H1 (cell line): ENCODE measurements at regions not wholly inside any gene's neighbourhood (a gene's known extent, or its start where the extent isn't known, plus 50 kb on each side); places are given as distances from the start of the nearest gene placed in this dataset.

Experiments
- CTCF ChIA-PET: fragments of 300-600 bp; sonication (Branson Sonifier 250); formaldehyde crosslinking; loops from one replicate; lab custom pipeline; 2021; ENCODE audit not compliant: partially characterized antibody; lab: Charles Lee
- POLR2A ChIA-PET: fragments of 300-600 bp; sonication (Branson Sonifier 250); formaldehyde crosslinking; loops from one replicate; lab custom pipeline; 2021; ENCODE audit warnings: inconsistent platforms; ENCODE audit not compliant: partially characterized antibody; lab: Charles Lee
- DNase-seq, 2 experiments: peaks; one replicate each; pipeline versions ENCODE4 v3.0.0 to v3.0.0-alpha.2; 2010 to 2022; ENCODE audit warnings: low spot score in 2 of 2, low read depth in 1 of 2, mixed read lengths in 1 of 2
- FAIRE-seq: peaks from 2 replicates; lab custom pipeline; 2011; peaks lifted over from hg19 to GRCh38; lab: Jason Lieb, UNC
- H2AFZ ChIP-seq: 2 replicates; pipeline ENCODE4 v1.8.1; 2012; ENCODE audit warnings: low read length, inconsistent platforms
- H2AK5ac ChIP-seq: 2 replicates; pipeline ENCODE4 v1.6.1; 2013; ENCODE audit warnings: low read depth, low read length
- H2BK120ac ChIP-seq: replicated peaks from 2 replicates; pipeline ENCODE3; 2013; ENCODE audit warnings: low read depth, low read length, inconsistent platforms
- H2BK12ac ChIP-seq: 2 replicates; pipeline ENCODE4 v1.6.1; 2013; ENCODE audit warnings: low read depth, low read length
- H2BK15ac ChIP-seq: 2 replicates; pipeline ENCODE4 v1.6.1; 2013; ENCODE audit warnings: low read length
- H2BK20ac ChIP-seq: 2 replicates; pipeline ENCODE4 v1.6.1; 2013; ENCODE audit warnings: low read length
- H2BK5ac ChIP-seq: 2 replicates; pipeline ENCODE4 v1.6.1; 2013; ENCODE audit warnings: low read depth, low read length
- H3K14ac ChIP-seq: 2 replicates; pipeline ENCODE4 v1.6.1; 2013; ENCODE audit warnings: inconsistent platforms; ENCODE audit not compliant: insufficient read length
- H3K18ac ChIP-seq: 2 replicates; pipeline ENCODE4 v1.6.1; 2013; ENCODE audit warnings: low read length; ENCODE audit errors: extremely low read depth
- H3K23ac ChIP-seq: 2 replicates; pipeline ENCODE4 v1.6.1; 2013; ENCODE audit warnings: inconsistent platforms; ENCODE audit not compliant: insufficient read length
- H3K23me2 ChIP-seq: 2 replicates; pipeline ENCODE4 v1.6.1; 2013; ENCODE audit warnings: low read depth, low read length
- H3K27ac ChIP-seq: 2 replicates; pipeline ENCODE4 v1.6.1; 2011; ENCODE audit warnings: low read depth, low read length, inconsistent platforms
- H3K27me3 ChIP-seq, 4 experiments: replicated peaks in 1 of 4; 1 replicate in 1 of 4; 2 replicates in 3 of 4; pipeline versions ENCODE4 v1.6.1 to v1.8.1; 2011 to 2013; ENCODE audit warnings: low read length in 3 of 4, mild to moderate bottlenecking in 3 of 4, inconsistent platforms in 2 of 4, mixed read lengths in 2 of 4, moderate library complexity in 1 of 4; ENCODE audit not compliant: control insufficient read depth in 3 of 4, insufficient read depth in 3 of 4; ENCODE audit errors: extremely low read depth in 1 of 4
- H3K36me3 ChIP-seq, 4 experiments: 2 replicates each; pipeline versions ENCODE4 v1.6.1 to v1.8.1; 2011 to 2013; ENCODE audit warnings: mild to moderate bottlenecking in 4 of 4, low read length in 3 of 4, moderate library complexity in 2 of 4, control low read depth in 1 of 4, inconsistent platforms in 1 of 4; ENCODE audit not compliant: insufficient read depth in 4 of 4, control insufficient read depth in 2 of 4
- H3K4ac ChIP-seq: replicated peaks from 2 replicates; pipeline ENCODE3; 2013; ENCODE audit warnings: low read length, low read depth, mixed read lengths, inconsistent platforms; ENCODE audit not compliant: insufficient read length
- H3K4me1 ChIP-seq, 4 experiments: replicated peaks in 1 of 4; 1 replicate in 1 of 4; 2 replicates in 3 of 4; pipeline versions ENCODE4 v1.6.1 to v1.8.1; 2011 to 2013; ENCODE audit warnings: low read length in 3 of 4, inconsistent platforms in 2 of 4, mixed read lengths in 1 of 4; ENCODE audit not compliant: insufficient read depth in 4 of 4, control insufficient read depth in 3 of 4
- H3K4me2 ChIP-seq, 2 experiments: 2 replicates each; pipeline versions ENCODE4 v1.6.1 to v1.8.1; 2011 to 2013; ENCODE audit warnings: low read depth in 2 of 2, low read length in 2 of 2, control low read depth in 1 of 2, inconsistent platforms in 1 of 2, mild to moderate bottlenecking in 1 of 2; ENCODE audit not compliant: insufficient read depth in 1 of 2
- H3K4me3 ChIP-seq, 4 experiments: fragments of 200-600, 300-600 bp in 1 of 4; sonication (generic), shearing (Covaris generic), sonication (Bioruptor Twin) in 1 of 4; 2 replicates each; pipeline versions ENCODE4 v1.5.1 to v1.8.1; 2011 to 2016; ENCODE audit warnings: low read length in 4 of 4, low read depth in 3 of 4, control low read depth in 2 of 4, inconsistent platforms in 2 of 4, mild to moderate bottlenecking in 2 of 4, mixed read lengths in 1 of 4, moderate library complexity in 1 of 4; ENCODE audit not compliant: insufficient read depth in 2 of 4; ENCODE audit errors: extremely low read depth in 1 of 4
- H3K56ac ChIP-seq: replicated peaks from 2 replicates; pipeline ENCODE3; 2013; ENCODE audit warnings: low read depth, mild to moderate bottlenecking, mixed read lengths, low read length, inconsistent platforms; ENCODE audit not compliant: insufficient read length
- H3K79me1 ChIP-seq: 2 replicates; pipeline ENCODE4 v1.6.1; 2013; ENCODE audit warnings: low read depth, low read length, control low read depth
- H3K79me2 ChIP-seq, 2 experiments: 2 replicates each; pipeline versions ENCODE4 v1.6.1 to v1.8.1; 2012 to 2013; ENCODE audit warnings: low read length in 2 of 2, mild to moderate bottlenecking in 2 of 2, inconsistent platforms in 1 of 2; ENCODE audit not compliant: insufficient read depth in 2 of 2, control insufficient read depth in 1 of 2
- H3K9ac ChIP-seq, 4 experiments: replicated peaks in 1 of 4; 1 replicate in 1 of 4; 2 replicates in 3 of 4; pipeline versions ENCODE4 v1.6.1 to v1.8.1; 2011 to 2013; ENCODE audit warnings: low read depth in 3 of 4, low read length in 3 of 4, control low read depth in 2 of 4, mild to moderate bottlenecking in 2 of 4, moderate library complexity in 2 of 4, inconsistent platforms in 1 of 4; ENCODE audit errors: extremely low read depth in 1 of 4
- H3K9me3 ChIP-seq, 2 experiments: 2 replicates each; pipeline versions ENCODE4 v1.6.1 to v1.8.1; 2012 to 2013; ENCODE audit warnings: mild to moderate bottlenecking in 2 of 2, moderate library complexity in 2 of 2, control low read depth in 1 of 2, inconsistent platforms in 1 of 2, low read depth in 1 of 2, low read length in 1 of 2, mixed read lengths in 1 of 2; ENCODE audit not compliant: insufficient read depth in 2 of 2
- H4K20me1 ChIP-seq, 2 experiments: replicated peaks in 1 of 2; 2 replicates each; pipeline versions ENCODE3 to v1.8.1; 2011 to 2013; ENCODE audit warnings: inconsistent platforms in 2 of 2, low read length in 2 of 2, mild to moderate bottlenecking in 1 of 2; ENCODE audit not compliant: insufficient read depth in 2 of 2, control insufficient read depth in 1 of 2
- H4K5ac ChIP-seq: 2 replicates; pipeline ENCODE4 v1.6.1; 2013; ENCODE audit warnings: low read length, low read depth, mixed read lengths, inconsistent platforms; ENCODE audit not compliant: insufficient read length
- H4K8ac ChIP-seq: 2 replicates; pipeline ENCODE4 v1.8.0; 2013; ENCODE audit warnings: mild to moderate bottlenecking, moderate library complexity, low read length, inconsistent platforms; ENCODE audit not compliant: insufficient read depth; ENCODE audit errors: extremely low read depth
- H4K91ac ChIP-seq: replicated peaks from 2 replicates; pipeline ENCODE3; 2013; ENCODE audit warnings: low read length, mixed read lengths, inconsistent platforms; ENCODE audit not compliant: insufficient read length
- BRCA1 ChIP-seq: IDR thresholded peaks from 2 replicates; pipeline ENCODE4 v1.6.1; 2012; ENCODE audit warnings: low read depth, low read length, improper control_type of control experiment
- CBX8 ChIP-seq: fragments of 300-800, 300-1000 bp; sonication (generic); IDR thresholded peaks from 2 replicates; pipeline ENCODE4 v1.7.1; 2016; ENCODE audit warnings: low read depth, low read length, borderline replicate concordance
- CHD1 ChIP-seq: IDR thresholded peaks from 2 replicates; pipeline ENCODE4 v1.6.1; 2012; ENCODE audit warnings: low read depth, low read length, improper control_type of control experiment
- EGR1 ChIP-seq: IDR thresholded peaks from 2 replicates; pipeline ENCODE4 v1.6.1; 2011; ENCODE audit warnings: low read depth, low read length, borderline replicate concordance
- GABPA ChIP-seq: IDR thresholded peaks from 2 replicates; pipeline ENCODE4 v1.6.1; 2011; ENCODE audit warnings: mild to moderate bottlenecking, low read length, moderate library complexity, borderline replicate concordance; ENCODE audit not compliant: insufficient read depth
- POU5F1 ChIP-seq: IDR thresholded peaks from 2 replicates; pipeline ENCODE4 v1.6.1; 2011; ENCODE audit warnings: low read depth, mild to moderate bottlenecking, low read length, moderate library complexity
- SIN3A ChIP-seq, 2 experiments: IDR thresholded peaks in 1 of 2; conservative IDR thresholded peaks in 1 of 2; 2 replicates each; pipeline ENCODE4 v1.6.1; 2011 to 2012; ENCODE audit warnings: low read length in 2 of 2, improper control_type of control experiment in 1 of 2, low read depth in 1 of 2, mild to moderate bottlenecking in 1 of 2
- SP1 ChIP-seq: IDR thresholded peaks from 2 replicates; pipeline ENCODE4 v1.6.1; 2011; ENCODE audit warnings: low read depth, low read length
- WGBS, 2 experiments: shearing (Covaris generic) in 1 of 2; methylation state at CpG; one replicate each; pipeline versions ENCODE4 v1.1.6 to v1.1.7; 2013 to 2015; ENCODE audit warnings: low lambda C conversion rate in 2 of 2, mixed read lengths in 2 of 2, inconsistent platforms in 1 of 2, low coverage in 1 of 2, missing lambda C conversion rate in 1 of 2; ENCODE audit not compliant: insufficient replicate concordance in 2 of 2, insufficient coverage in 1 of 2, insufficient read length in 1 of 2; ENCODE audit errors: extremely low coverage in 1 of 2, missing lambda C conversion rate in 1 of 2; 5-methylcytosine and 5-hydroxymethylcytosine counted together
- TF ChIP-seq, protein P1 (sequence below): IDR thresholded peaks from 2 replicates; pipeline ENCODE4 v1.6.1; 2011; ENCODE audit warnings: low read depth, mild to moderate bottlenecking, low read length; ENCODE audit not compliant: insufficient read depth
- TF ChIP-seq, protein P2 (sequence below), 3 experiments: IDR thresholded peaks; 1 replicate in 2 of 3; 2 replicates in 1 of 3; pipeline versions ENCODE4 v1.5.1 to v1.6.1; 2011; ENCODE audit warnings: low read length in 3 of 3, mild to moderate bottlenecking in 3 of 3, inconsistent platforms in 2 of 3, low read depth in 1 of 3, moderate library complexity in 1 of 3; ENCODE audit not compliant: insufficient read depth in 1 of 3; ENCODE audit errors: control extremely low read depth in 1 of 3
- TF ChIP-seq, protein P3 (sequence below): IDR thresholded peaks from 2 replicates; pipeline ENCODE4 v1.6.1; 2012; ENCODE audit warnings: inconsistent platforms

DNA sequence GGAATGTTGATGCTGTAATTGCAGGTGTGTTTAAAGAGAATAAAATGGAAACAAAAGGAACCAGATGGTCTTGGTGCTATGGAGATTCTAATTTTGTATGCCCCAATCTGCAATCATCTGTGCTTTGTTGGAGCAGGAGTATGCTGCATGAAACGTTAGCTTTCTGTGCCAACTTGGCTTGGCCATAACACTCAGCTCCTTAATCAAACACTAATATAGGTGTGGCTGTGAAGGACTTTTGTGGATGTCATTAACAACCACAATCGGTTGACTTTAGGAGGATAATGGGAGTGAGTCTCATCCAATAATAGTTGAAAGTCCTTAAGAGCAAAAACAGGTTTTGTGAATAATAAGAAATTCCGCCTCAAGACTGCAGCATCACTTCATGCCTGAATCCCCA is 399.2 kb downstream of the NLGN4X start:
- Histone ChIP-seq H3K4ac (no peak overlapping the region), H3K4me2 (no peak overlapping the region), H3K23me2 (no peaks in the 10 kb centered on the region), H3K4me3 (no peak overlapping the region), H3K4me1 (no peaks in the 10 kb centered on the region), H2BK120ac (no peak overlapping the region), H3K79me1 (no peaks in the 10 kb centered on the region), H2BK5ac (no peak overlapping the region), H3K14ac (no peak overlapping the region), H2BK20ac (no peak overlapping the region), H3K9me3 (no peaks in the 10 kb centered on the region), H3K56ac (no peak overlapping the region), H4K91ac (no peak overlapping the region), H3K27me3 (no peaks in the 10 kb centered on the region), H4K5ac (no peak overlapping the region), H4K20me1 (no peaks in the 10 kb centered on the region), H3K27ac (no peak overlapping the region), H3K9ac (no peak overlapping the region), H2BK15ac (no peak overlapping the region), H3K23ac (no peak overlapping the region), H2AK5ac (no peak overlapping the region), H2AFZ (no peak overlapping the region), H3K79me2 (no peaks in the 10 kb centered on the region), H3K18ac (no peak overlapping the region), H2BK12ac (no peak overlapping the region), H4K8ac (no peak overlapping the region), H3K36me3 (no peaks in the 10 kb centered on the region)
- FAIRE-seq, result no peak
- no peak for DNase-seq
- ChIA-PET POLR2A (no interaction called here), CTCF (no interaction called here)
- WGBS, 2 experiments, result 89% methylated on average over 3 of the region's 3 CpGs; no CpG with 5 or more reads in 1 of the 2 experiments
- TF ChIP-seq EGR1, result no peak
- no peak for TF ChIP-seq POU5F1
- TF ChIP-seq SP1, result no peak
- no peak for TF ChIP-seq CBX8
- TF ChIP-seq CHD1, result no peak
- TF ChIP-seq BRCA1, result no peak
- TF ChIP-seq, protein P1, sequence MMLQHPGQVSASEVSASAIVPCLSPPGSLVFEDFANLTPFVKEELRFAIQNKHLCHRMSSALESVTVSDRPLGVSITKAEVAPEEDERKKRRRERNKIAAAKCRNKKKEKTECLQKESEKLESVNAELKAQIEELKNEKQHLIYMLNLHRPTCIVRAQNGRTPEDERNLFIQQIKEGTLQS, result no peak
- TF ChIP-seq, protein P2, sequence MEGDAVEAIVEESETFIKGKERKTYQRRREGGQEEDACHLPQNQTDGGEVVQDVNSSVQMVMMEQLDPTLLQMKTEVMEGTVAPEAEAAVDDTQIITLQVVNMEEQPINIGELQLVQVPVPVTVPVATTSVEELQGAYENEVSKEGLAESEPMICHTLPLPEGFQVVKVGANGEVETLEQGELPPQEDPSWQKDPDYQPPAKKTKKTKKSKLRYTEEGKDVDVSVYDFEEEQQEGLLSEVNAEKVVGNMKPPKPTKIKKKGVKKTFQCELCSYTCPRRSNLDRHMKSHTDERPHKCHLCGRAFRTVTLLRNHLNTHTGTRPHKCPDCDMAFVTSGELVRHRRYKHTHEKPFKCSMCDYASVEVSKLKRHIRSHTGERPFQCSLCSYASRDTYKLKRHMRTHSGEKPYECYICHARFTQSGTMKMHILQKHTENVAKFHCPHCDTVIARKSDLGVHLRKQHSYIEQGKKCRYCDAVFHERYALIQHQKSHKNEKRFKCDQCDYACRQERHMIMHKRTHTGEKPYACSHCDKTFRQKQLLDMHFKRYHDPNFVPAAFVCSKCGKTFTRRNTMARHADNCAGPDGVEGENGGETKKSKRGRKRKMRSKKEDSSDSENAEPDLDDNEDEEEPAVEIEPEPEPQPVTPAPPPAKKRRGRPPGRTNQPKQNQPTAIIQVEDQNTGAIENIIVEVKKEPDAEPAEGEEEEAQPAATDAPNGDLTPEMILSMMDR (IDR thresholded peaks at IDR 0.05; ENCODE audit: control extremely low read depth in 1 of 3, insufficient read depth in 1 of 3, low read depth in 1 of 3, low read length in 3 of 3), result no peak
- no peak for TF ChIP-seq GABPA
- TF ChIP-seq, protein P3, sequence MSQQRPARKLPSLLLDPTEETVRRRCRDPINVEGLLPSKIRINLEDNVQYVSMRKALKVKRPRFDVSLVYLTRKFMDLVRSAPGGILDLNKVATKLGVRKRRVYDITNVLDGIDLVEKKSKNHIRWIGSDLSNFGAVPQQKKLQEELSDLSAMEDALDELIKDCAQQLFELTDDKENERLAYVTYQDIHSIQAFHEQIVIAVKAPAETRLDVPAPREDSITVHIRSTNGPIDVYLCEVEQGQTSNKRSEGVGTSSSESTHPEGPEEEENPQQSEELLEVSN, result no peak
- TF ChIP-seq SIN3A (conservative IDR thresholded peaks at IDR 0.05 in 1 of 2, IDR thresholded peaks at IDR 0.05 in 1 of 2; ENCODE audit: low read depth in 1 of 2, low read length in 2 of 2), result no peak
